RWPE2 (cell line): ENCODE measurements at regions not wholly inside any gene's neighbourhood (a gene's known extent, or its start where the extent isn't known, plus 50 kb on each side); places are given as distances from the start of the nearest gene placed in this dataset.

Experiments used
- ATAC-seq: fragments of 200-7000 bp; cut with Tn5 transposase; 3 replicates; pipeline ENCODE4 v1.9.1; 2021; ENCODE audit warnings: low read depth
- DNase-seq: peaks from one replicate; pipeline ENCODE4 v3.0.0-alpha.2; 2020; ENCODE audit warnings: low spot score
- H3K27ac ChIP-seq: fragments of 450-650 bp; 2 replicates; pipeline ENCODE4 v1.5.1; 2017; ENCODE audit warnings: mild to moderate bottlenecking; ENCODE audit not compliant: poor library complexity, severe bottlenecking
- H3K27me3 ChIP-seq: fragments of 250-450 bp; sonication (Bioruptor Pico); 2 replicates; pipeline ENCODE4 v1.5.1; 2021; ENCODE audit warnings: mild to moderate bottlenecking, moderate library complexity; ENCODE audit not compliant: insufficient read depth, poor library complexity, severe bottlenecking
- H3K36me3 ChIP-seq: fragments of 250-450 bp; sonication (Bioruptor Pico); 2 replicates; pipeline ENCODE4 v1.5.1; 2020; ENCODE audit warnings: low read depth, mild to moderate bottlenecking, moderate library complexity
- H3K4me1 ChIP-seq: fragments of 250-450 bp; sonication (Bioruptor Pico); 2 replicates; pipeline ENCODE4 v1.5.1; 2021; ENCODE audit warnings: mild to moderate bottlenecking, moderate library complexity; ENCODE audit not compliant: insufficient read depth, poor library complexity, severe bottlenecking
- H3K4me3 ChIP-seq: fragments of 250-450 bp; sonication (Bioruptor Pico); 2 replicates; pipeline ENCODE4 v1.5.1; 2021; ENCODE audit warnings: mild to moderate bottlenecking, moderate library complexity; ENCODE audit not compliant: severe bottlenecking
- H3K9me3 ChIP-seq: fragments of 250-450 bp; sonication (Bioruptor Pico); 2 replicates; pipeline ENCODE4 v1.5.1; 2021; ENCODE audit warnings: mild to moderate bottlenecking, moderate library complexity; ENCODE audit not compliant: severe bottlenecking
- TF ChIP-seq, protein P1 (sequence below): fragments of 450-650 bp; IDR thresholded peaks from one replicate; pipeline ENCODE4 v1.5.1; 2017; ENCODE audit warnings: mild to moderate bottlenecking, moderate library complexity; ENCODE audit not compliant: poor library complexity, severe bottlenecking

GRCh38 chr1:94698759-94699502 lies 121.2 kb upstream of the SLC44A3 start:
- ATAC-seq (peak; percentile 74), DNase-seq (no peak)
- no peak overlapping the region for H3K4me3 ChIP-seq
- H3K4me1 ChIP-seq, result peaks cover 12% of the 10 kb centered on the region
- peak overlapping the region; percentile 61 for H3K27ac ChIP-seq
- H3K27me3 ChIP-seq, result no peaks in the 10 kb centered on the region
- TF ChIP-seq, protein P1, sequence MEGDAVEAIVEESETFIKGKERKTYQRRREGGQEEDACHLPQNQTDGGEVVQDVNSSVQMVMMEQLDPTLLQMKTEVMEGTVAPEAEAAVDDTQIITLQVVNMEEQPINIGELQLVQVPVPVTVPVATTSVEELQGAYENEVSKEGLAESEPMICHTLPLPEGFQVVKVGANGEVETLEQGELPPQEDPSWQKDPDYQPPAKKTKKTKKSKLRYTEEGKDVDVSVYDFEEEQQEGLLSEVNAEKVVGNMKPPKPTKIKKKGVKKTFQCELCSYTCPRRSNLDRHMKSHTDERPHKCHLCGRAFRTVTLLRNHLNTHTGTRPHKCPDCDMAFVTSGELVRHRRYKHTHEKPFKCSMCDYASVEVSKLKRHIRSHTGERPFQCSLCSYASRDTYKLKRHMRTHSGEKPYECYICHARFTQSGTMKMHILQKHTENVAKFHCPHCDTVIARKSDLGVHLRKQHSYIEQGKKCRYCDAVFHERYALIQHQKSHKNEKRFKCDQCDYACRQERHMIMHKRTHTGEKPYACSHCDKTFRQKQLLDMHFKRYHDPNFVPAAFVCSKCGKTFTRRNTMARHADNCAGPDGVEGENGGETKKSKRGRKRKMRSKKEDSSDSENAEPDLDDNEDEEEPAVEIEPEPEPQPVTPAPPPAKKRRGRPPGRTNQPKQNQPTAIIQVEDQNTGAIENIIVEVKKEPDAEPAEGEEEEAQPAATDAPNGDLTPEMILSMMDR, result no peak
- no peaks in the 10 kb centered on the region for H3K9me3 ChIP-seq
- H3K36me3 ChIP-seq, result no peaks in the 10 kb centered on the region

DNA sequence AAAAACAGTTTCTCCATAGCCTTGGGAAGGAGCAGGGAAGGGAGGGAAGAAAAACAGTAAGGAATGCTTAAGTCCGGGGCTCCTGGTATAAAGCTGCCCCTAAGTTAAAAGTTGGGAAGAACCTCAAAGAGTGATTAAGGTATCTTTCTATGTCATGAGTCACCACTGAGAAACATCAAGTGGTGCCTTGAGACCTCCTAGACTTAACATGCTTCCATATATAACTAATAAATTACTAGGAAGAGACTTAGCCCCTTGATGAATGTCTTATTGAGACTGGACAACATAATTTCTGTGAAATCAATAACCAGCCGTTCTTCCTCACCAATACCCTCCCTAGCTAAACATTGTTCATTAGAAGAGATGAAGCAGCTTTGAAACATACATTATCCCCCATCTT lies 121.8 kb upstream of the SLC44A3 start:
- no peaks in the 10 kb centered on the region for H3K9me3 ChIP-seq
- no peak for DNase-seq
- peak; percentile 58; the same call in 1 of the 3 replicates for ATAC-seq
- no peaks in the 10 kb centered on the region for H3K36me3 ChIP-seq
- TF ChIP-seq, protein P1, result no peak
- peak overlapping the region; percentile 61 for H3K27ac ChIP-seq
- H3K4me3 ChIP-seq, result no peak overlapping the region
- H3K27me3 ChIP-seq, result no peaks in the 10 kb centered on the region
- H3K4me1 ChIP-seq, result peaks cover 12% of the 10 kb centered on the region

- no peak for ATAC-seq
Observed at GRCh38 chr1:94697839-94698238, 122.3 kb upstream of the SLC44A3 start.

GRCh38 chr1:94694226-94694915 lies 125.8 kb upstream of the SLC44A3 start:
- DNase-seq (no peak), ATAC-seq (no peak)
- H3K4me3 ChIP-seq, result no peak overlapping the region
- TF ChIP-seq, protein P1, result no peak
- H3K9me3 ChIP-seq, result no peaks in the 10 kb centered on the region
- no peaks in the 10 kb centered on the region for H3K27me3 ChIP-seq
- H3K36me3 ChIP-seq, result no peaks in the 10 kb centered on the region
- peaks cover 12% of the 10 kb centered on the region for H3K4me1 ChIP-seq
- H3K27ac ChIP-seq, result no peak overlapping the region

More at GRCh38 chr1:94697839-94698238, 122.3 kb upstream of the SLC44A3 start:
- H3K4me3 ChIP-seq, result no peak overlapping the region
- H3K4me1 ChIP-seq, result peaks cover 12% of the 10 kb centered on the region
- H3K27me3 ChIP-seq, result no peaks in the 10 kb centered on the region
- TF ChIP-seq, protein P1, result no peak
- H3K9me3 ChIP-seq, result no peaks in the 10 kb centered on the region
- no peak for DNase-seq
- H3K36me3 ChIP-seq, result no peaks in the 10 kb centered on the region
- H3K27ac ChIP-seq, result peak overlapping the region; percentile 61

DNA sequence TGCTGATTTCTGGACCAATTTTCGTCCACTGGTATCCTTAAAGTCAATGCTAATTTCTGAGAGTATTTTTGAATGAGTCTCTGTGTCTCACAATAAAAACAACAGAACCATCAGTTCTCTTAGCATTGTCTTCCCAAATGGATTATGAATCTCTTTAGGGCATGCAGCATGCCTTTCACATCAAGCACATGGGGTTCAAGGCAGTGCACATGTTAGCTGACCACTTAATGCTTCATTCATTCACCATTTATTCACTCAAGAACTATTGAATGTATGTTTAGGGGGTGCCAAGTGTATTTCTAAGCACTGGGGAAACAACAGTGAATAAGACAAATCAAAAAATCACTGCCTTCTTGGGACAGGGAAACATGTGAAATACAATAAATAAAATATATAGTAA lies 126.7 kb upstream of the SLC44A3 start:
- Histone ChIP-seq H3K9me3 (no peaks in the 10 kb centered on the region), H3K4me3 (no peak overlapping the region), H3K27me3 (no peaks in the 10 kb centered on the region), H3K27ac (no peak overlapping the region), H3K4me1 (peaks cover 5% of the 10 kb centered on the region), H3K36me3 (no peaks in the 10 kb centered on the region)
- TF ChIP-seq, protein P1, result no peak
- no peak for ATAC-seq
- DNase-seq, result no peak
